NCI-H510A treated with DMSO at 0.1 percent for 48 hours (cell line): ENCODE measurements at regions not wholly inside any gene's neighbourhood (a gene's known extent, or its start where the extent isn't known, plus 50 kb on each side); places are given as distances from the start of the nearest gene placed in this dataset.
"Not testable (repeated sequence)": the region's sequence is repeated elsewhere in the genome, so short reads cannot be mapped to it uniquely, and the experiment has no call there.

Experiments used
- DNase-seq: peaks from one replicate; lab custom pipeline; 2025; lab: John Stamatoyannopoulos, UW

DNA sequence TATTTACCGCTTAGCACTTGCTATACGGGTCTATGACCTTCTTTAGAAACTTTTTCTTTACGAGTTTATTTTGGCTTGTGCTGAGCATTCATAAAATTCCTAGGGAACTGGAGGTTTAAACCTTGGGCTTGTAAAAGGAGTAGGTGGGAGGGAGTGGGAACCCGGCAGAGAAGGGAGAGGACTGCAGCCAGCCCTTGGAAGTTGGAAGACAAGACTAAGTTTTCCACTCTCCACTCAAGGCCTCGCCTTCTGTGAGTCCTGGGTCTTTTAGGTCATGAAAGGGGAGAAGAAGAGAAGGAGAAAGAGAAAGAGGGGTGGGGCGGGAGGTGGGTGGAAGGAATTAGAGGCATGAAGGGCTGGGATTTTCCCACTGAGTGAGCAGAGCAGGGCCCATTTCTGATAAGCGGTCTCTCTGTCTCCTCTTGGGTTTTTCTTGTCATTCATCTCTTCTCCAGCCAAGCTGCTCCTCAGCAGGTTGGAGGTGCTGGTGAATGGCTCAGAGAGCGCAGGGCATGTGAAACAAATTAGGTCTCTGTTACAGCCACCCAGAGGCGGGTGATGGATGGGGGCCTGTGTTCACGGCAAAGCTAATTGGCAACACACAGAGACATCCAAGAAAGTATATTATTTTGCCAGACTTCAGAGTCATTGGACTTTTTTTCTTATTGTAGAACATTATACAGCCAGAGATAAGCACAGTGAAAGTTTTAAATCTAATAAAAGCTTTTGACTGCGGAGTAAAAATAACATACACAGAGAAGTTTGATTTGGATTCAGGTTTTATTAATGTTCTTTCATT, 247.3 kb downstream of the FOXD2 start:
- DNase-seq: no peak

DNA sequence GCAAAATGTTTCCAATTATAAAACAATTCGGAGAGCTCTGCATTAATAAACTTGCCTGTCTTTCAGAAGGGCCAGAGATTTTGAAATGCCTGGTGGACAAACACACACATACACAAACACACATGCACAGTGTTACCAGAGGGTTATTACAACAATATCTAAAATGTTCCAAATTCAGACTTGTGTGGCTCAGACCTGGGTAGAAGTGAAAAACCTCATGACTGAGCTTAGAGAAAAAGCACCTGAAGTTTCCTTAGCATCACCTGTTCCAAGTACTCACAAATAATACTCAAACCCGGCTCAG, 247.9 kb downstream of the FOXD2 start:
- DNase-seq: no peak

DNA sequence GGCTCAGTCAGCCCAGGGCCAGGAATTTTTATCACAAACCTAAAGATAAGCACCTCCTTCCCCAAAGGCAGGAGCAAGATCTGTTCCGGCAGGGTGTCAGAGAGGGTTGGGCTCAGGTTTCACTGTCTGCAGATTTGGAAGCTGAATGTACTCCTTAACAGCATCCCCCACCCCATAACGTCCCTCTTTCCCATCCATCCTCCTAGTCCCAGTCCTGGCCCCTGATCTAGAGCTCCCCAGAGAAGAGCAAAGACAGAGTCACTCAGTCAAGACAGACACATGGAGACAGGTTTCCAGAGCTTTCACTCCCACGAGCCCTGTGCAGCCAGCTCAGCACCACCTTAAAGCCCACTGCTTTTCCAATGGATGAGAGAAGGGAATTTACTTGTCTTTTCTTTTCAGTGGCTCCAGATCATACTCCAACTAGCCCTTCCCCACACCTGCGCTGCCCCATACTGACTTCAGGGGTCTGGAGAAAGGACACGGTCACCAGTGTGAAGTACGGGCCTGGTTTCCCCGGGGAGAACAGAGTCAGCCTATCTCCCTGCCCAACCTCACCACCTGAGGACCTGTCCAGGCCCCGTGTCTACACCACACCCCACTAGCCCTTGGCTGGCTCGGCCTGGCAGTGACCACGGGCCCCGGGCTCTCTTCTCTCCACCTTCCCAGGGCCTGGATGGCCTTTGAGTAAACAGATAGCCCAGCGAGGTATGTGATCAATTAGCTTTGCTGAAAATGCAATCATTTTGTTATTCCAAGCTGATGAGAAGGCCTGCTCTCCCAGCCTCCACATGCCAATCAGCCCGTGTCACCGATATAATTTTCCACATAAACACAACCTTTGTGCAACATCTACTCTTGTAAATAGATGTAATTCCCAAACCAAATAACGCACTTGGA, 249.1 kb downstream of the FOXD2 start:
- DNase-seq: no peak

DNA sequence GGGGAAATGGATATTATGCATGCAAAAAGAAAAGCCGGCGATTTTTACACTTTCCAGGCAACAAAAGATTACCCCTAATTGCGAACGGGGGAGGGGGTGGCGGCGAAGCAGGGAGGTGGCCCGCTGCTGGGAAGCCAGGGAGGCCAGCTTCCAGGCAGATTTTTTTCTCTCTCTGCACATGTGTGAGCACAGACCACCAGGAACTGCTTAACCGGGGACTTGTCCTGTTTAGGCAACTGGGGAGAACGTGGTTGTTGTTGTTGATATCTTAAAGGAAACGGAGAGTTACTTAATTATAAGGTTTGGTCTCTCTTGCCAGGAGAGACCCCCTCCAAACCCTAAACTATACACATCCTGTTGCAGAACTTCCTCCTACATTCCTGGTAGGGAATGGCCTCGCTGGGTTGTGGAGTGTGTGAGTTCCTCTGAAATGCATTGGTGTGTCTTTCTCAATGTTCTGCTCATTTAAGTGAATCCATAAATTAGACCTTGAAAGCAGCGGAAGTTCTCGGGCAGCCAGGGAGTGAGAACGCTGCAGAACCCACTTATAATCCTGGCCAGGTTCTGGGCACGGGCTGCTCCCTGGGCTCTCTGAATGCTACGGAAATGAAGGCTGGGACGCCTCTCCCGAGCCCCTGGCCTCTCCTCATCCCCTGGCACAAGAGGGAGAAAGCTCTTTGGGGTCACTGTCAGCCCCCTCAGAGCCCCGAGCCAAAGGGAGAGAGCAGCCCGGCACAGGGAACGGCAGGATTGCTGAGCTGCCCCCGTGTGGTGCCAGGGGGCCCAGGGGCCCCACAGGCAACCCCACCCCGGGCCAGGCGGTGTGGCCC, 250.0 kb downstream of the FOXD2 start:
- no peak for DNase-seq

DNA sequence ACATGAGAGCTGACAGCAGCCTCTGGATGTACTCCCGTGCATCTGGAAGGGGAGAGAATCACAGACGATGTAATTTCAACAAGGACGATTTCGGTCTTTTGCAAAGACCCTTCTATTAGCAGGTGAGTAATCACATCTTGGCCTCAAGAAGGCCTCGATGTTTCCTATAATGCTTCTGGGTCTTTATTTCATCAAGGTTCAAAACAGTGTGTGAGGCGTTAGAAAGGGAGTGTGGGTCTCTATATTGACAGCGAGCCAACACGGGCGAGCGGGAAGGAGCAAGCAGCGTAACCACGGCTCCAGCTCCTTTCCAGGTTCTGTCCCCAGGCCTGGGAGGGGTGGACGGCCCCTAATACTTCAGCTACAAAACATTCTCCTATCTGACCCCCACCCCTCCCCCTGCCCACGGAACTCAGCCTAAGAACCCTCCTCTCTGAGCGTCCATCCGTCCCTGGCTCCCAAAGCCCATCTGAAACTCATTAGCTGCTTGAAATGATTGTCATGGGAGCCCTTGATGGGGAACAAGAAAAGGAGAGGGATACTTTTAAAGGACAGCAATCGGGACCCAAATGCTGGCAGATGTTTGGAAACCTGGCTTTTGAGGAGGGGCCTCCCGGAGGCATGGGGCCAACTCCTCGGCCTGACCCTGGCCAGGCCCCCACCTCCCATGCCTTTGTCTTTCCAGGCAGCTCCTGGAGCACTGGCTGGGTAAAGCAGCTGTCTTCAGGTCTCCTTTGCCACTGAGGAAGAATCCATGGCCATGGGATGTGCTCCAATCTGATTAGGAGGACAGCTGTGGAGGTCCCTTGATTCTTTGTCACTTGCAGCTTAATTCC, 250.8 kb downstream of the FOXD2 start:
- no peak for DNase-seq

DNA sequence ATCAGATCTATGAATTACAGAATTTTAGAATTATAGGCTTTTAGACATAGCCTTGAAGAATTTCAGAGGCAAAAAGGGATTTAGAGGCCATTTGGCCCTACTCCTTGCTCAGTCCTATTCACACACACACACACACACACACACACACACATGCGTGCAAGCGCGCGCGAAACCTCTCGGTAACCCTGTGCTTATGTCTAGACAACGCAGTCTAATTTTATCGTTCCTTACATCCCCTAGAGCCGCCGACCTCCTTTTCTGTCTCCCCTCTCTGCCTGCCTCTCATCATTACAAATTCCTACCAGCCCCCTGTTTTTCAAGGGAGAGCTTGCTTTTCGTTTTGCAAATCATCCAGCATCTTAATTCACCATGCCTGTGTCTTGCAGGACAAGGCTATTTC, 252.1 kb downstream of the FOXD2 start:
- DNase-seq: no peak

DNA sequence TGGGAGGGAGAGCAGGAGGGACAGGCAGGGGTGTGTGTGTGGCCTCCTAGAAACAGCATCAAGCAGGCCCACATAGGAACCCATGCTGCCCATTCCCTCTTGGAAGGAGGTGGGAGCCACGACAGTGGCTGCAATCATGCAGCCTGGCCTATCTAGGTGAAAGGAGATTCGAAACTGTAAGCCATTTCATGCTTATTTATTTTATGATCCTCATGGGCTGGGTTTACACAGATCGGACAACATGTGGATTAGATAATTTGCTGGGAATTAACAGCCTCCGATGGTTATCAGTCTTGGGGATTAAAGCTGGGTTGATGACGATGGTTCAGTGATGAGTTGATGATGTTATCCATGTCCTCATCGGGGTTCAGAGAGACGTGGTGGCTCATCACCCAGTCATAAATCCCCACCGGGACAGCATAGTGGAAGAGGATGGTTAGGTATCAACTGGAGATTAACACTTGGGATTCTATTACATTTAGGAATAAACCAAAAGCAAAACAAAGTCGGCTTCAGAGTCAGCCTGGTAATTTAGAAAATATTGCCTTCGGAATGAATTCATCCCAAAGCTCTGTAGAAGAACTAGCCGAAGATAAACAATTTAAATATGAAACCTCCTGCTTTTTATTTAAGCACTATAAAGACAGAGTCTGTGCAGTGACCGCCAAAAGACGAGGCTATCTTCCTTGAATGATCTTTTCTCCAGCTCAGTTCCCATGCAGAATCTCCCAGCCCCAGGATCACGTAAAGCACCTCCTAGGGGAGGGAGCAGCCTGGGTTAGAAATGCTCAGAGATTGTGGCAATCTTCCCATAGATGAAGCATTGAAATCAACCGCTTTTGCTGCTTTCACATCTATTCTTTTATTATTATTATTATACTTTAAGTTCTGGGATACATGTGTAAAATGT, 252.8 kb downstream of the FOXD2 start:
- DNase-seq: no peak

DNA sequence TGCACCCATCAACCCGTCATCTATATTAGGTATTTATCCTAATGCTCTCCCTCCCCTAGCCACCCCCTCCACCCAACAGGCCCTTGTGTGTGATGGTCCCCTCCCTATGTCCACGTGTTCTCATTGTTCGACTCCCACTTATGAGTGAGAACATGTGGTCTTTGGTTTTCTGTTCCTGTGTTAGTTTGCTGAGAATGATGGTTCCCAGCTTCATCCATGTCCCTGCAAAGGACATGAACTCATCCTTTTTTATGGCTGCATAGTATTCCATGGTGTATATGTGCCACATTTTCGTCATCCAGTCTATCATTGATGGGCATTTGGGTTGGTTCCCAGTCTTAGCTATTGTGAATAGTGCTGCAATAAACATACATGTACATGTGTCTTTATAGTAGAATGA, 253.4 kb downstream of the FOXD2 start:
- DNase-seq: not testable (repeated sequence)

DNA sequence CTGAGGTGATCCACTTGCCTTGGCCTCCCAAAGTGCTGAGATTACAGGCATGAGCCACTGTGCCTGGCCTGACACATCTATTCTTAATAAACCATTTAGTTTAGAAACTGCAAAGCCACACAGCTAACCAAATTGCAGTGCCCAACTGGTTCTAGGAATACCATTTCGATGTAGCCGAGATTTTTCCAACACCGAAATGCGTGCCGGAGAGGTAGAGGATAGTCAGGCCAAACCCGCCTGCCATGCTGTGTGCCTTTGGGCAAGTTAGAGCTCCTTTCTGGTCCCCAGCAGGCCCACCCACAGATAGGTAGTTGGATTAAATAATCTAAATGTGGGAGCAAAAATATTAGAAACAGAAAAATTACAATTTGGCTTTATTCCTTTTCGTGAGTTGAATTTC, 254.4 kb downstream of the FOXD2 start:
- no peak for DNase-seq

DNA sequence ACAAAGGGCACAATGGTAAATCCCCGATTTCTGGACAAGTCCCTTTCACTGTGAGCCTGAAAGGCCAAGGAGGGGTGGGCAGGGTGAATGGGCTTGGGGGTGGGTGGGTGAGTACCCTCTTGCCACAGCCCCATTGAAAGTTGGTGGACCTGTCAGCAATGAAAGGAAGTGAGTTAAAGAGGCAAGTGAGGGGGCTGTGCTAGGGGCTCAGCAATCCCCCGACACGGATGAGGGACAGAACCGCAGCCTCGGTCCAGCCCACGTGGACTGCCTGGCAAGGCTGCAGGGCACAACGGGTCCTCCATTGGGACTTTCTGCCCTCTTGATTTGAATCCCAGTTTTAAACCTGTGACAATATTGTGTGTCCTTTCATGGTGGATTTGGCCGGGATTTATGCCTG, 255.3 kb downstream of the FOXD2 start:
- DNase-seq: no peak

DNA sequence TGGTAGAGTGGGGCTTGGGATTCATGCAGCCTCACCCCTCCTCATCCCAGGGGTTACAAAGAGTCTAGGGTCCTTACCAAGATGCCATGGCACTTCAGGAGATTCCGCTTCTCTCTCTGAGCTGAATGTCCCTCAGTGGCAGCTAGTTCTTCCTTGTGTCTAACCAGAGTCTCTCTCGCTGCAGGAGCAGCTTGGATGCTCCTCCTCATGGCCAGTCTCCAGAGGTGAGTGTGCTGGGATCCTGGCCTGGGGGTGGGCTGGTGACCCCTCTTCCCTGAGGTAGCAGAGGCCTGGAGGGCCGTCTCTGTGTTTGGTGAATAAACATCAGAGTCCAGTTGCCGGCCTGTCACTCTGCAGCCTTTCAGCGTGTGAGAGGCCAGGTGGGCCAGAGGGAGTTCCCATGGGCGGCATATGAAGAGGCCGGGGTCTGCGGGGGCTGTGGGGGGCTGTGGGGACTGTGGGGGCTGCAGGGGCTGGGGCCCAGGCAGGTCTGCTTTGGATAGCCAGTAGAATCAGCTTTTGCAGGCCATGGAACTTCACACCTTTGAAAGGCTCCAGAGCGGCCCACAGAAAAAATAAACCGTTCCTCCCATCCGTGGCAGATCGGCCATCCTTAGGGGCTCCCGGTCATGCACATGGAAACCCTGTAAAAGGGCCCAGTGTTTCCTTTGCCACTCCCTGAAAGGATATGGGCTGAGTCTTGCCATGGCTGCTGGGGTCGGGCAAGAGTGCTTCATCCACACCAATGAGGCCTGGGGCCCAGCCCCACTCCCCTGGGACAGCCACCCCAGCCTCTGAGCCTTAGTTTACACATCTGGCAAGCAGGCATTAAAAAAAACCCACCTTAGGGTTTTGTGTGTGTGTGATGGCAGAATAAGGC, 256.4 kb downstream of the FOXD2 start:
- DNase-seq: no peak

DNA sequence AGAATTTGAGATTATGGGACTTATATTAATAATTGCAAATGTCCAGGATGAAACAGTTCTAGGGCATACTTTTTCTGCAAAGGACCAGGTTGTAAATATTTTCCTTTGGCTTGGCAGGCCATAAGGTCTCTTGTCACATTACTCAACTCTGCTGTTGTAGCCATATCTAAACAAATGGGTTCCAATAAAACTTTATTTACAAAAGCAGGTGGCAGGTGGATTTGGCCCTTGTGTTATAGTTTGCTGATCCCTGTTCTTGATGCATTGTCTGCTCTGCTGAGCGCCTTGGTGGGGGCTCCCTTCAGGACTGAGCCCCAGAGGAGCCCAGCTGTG, 258.5 kb downstream of the FOXD2 start:
- DNase-seq: peak; percentile 51

DNA sequence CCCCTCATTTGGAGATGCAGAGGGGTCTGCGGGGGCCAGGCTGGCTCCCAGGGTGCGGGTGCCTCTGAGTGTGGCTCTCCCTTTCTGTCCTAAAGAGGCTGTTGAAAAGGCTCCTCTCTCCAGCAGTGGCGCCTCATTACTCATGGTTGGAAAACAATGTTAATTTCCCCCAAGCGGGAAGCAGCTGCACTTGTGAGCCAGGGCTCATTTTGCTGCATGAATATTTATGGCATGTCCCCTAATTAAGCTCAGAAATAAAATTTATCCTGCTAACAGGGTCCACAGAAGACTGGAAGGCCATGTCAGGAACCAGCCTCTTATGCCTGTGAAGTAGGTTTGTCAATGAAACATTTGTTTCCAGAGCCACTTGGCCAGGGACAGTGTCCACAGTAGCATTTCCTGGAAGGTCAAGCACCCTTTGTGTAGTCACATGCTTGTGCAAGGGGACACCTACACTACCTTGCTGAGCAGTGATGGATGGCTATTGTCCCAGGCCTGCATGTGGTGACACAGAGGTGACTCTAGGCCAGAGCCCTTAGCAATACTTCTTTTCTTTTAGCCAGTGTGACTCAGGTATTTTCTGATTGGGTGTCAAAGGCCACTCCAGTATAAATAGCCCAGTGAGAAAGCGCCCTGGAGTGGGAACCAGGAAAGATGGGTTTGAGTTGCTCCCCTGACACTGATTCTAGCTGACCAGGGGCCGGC, 259.0 kb downstream of the FOXD2 start:
- DNase-seq: peak; percentile 70

DNA sequence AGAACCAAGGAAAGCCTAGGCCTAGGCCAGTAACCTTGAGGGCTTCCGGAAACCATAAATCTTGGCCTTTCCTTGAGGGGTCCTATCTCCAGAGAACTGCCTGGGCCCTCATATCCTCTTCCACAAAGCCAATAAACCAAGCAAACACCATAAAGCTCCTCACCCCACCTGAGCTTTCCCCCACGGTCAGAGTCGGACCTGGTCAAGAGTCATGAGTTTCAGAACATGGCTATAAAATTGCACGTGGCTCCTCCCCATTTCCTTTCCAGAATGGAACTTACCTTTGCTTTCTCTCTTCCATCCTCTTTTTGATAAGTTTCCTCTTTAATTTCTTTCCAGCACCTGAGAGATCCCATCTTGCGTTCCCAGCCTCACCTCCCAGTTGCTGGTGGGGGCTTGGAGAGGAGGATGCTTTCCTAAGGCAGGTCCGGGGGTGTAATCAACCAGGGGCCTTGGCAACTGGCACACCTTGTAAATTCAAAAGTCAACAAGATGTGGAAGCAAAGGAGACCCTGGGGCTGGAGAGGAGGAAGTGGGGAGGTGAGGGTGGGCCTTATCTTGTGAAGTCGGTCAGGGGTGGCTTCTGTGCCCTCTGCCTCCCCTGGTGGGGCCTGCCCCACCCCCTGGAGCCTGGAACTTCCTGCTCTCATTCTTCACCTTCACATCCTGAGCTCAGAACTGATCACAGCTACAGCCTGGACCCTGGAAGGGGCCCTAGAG, 259.9 kb downstream of the FOXD2 start:
- DNase-seq: no peak

DNA sequence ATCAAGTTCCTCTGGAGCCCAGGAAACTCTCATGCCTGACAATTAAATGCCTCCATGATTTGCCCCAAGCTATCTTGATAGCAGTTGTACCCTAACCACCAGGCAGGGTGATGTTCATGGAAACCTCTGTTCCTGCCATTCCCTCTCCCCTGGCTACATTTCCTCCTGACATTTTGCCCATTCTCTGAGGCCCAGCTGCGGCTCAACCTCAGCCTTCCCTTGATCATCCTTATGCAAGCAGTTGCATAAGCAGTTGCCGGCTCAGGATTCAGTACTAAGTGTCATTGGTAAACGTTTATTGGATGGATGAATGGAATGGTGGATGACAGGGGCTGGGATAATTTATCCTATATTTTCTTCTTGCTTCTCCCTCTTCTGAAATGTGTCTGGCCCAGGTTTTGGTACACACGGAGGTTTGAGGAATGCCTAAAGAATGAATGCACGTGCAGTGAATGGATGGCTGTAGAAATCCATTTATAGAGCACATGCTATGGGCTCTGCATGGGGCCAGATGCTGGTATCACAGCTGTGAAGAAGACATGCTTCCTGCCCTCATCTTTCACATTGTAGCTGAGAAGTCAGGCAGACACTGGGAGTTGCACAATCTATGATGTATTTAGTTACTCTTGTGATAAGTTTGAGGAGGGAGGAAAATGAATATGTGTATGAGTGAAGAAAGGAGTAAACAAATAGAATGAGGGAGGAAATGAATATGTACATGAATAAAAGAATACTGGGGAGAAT, 261.8 kb downstream of the FOXD2 start:
- no peak for DNase-seq

DNA sequence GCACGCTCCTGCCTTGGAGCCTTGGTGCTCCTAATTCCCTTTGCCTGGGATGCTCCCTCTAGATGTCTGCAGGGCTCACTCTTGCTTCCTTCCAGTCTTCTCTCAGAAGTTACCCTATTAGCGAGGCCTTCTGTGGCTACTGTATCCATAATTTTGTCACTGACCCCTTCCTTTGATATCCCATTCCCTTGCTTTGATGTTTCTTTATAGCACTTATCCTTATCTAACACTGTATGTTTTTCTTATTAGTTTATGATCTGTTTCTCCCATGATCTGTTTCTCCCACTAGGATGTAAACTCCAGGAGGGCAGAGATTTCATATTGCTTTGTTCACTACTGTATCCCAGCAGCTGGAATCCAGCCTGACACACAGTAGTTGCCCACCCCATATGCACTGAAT, 263.4 kb downstream of the FOXD2 start:
- no peak for DNase-seq

DNA sequence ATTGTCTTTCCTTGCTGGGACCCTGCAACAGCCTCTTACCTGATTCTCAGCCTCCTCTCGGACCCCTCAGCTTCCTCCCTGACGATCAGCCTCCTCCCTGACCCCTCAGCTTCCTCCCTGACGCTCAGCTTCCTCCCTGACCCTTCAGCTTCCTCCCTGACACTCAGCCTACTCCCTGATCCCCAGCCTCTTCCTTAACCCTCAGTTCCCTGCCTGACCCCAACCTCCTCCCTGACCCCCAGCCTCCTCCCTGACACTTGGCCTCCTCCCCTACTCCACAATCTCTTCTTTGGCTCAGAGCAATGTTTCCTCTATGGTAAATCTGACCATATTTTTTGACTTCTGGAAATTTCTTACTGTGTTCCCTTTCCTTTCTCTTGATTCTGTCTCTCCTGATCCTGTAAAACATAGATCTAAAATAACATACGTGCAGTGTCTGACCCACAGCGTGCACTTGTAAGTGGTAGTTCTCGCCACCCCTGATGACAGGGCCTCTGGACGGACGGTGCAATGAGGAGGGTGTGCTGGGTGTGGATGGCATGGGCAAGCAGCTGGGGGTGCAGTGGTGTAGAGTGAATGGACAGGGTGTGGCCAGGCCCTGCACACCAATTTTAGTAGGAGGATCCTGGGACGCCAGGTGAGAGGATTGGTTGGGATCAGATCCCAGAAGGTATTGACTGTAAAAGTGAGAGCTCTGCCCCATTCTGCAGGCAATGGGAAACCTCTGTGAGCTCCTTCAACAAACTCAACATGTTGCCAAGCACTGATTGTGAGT, 264.1 kb downstream of the FOXD2 start:
- no peak for DNase-seq
